GM21528 (cell line): ENCODE measurements at regions not wholly inside any gene's neighbourhood (a gene's known extent, or its start where the extent isn't known, plus 50 kb on each side); places are given as distances from the start of the nearest gene placed in this dataset.
"Not testable (repeated sequence)": the region's sequence is repeated elsewhere in the genome, so short reads cannot be mapped to it uniquely, and the experiment has no call there.

ENCODE experiments used
- ATAC-seq: cut with Tn5 transposase; IDR thresholded peaks from one replicate; pipeline ENCODE4 v1.9.1; 2021; ENCODE audit warnings: mild to moderate bottlenecking, moderate library complexity; ENCODE audit not compliant: unreplicated experiment, low FRiP score

DNA sequence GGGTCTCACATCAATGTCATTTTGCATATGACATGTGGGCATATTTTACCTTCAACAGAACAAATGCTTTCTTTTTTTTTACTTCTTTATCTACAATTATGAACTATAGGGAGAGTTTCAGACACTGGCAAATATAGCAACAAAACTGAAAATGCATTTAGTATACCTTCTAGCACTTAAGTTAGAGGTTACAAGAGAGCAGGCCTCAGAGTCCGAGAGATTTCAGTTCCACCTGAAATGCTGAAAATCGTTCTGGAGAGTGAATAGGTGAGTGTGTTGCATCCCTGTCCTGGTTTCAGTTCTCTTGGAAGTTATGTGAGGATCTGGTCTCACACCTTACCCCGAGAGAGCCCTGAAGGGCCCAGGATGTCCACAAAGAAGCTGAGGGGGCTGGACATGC lies 337.8 kb upstream of the FRG1 start:
- not testable (repeated sequence) for ATAC-seq

GRCh38 chr4:189610571-189610970 lies 330.1 kb upstream of the FRG1 start:
- ATAC-seq = not testable (repeated sequence)

GRCh38 chr4:189613207-189613606 lies 327.5 kb upstream of the FRG1 start:
- ATAC-seq = no peak

DNA sequence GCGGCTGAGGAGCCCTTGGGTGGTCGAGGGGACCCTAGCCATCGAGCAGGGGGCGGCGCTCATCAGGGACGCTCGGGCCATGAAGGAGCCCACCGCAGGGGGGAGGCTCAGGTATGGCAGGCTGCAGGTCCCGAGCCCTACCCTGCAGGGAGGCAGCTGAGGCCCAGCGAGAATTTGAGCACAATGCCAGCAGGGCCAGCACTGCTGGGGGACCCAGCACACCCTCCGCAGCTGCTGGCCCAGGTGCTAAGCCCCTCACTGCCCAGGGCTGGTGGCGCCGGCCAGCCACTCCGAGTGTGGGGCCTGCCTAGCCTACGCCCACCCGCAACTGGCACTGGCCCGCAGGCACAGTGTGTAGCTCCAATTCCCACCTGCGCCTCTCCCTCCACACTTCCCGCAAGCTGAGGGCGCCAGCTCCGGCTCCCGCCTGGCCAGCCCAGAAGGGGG lies 325.4 kb upstream of the FRG1 start:
- ATAC-seq = no peak

- not testable (repeated sequence) for ATAC-seq
These were observed 322.9 kb upstream of the FRG1 start for GRCh38 chr4:189617741-189618140.

DNA sequence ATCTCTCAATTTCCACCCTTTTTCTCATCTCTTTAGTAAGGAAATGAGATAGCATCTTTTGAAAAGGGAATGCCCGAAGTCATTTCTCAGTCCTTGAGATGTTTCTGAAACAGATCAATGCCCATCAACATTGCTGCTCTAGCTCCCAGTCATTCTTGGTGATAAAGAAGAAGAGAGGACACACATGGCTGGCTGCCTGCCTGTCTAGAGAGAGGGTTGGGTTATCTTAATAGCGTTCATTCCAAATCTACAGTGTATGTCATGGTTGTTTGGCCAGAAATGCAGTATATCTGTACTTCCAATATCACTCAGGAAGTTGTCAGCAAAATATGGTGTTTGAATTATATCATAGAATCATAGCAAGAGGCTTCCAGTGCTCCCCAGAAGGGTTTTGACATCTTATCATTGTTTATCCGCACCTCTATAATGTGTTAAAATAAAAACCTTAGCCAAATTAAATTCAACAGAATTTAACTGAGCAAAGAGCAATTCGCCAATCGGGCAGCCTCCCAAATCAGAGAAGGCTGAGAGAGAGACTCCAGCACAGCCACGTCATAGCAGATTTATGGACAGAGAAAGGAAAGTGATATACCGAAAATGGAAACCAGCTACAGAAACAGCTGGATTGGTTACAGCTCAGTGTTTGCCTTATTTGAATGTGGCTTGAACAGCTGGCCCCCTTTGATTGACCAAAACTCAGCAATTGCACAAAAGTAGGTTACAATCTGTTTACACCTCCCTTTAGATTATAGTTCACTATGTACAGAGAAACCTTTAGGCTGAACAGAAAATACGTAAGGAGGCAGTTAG lies 321.0 kb upstream of the FRG1 start:
- ATAC-seq = not testable (repeated sequence)

GRCh38 chr4:189622574-189622973 lies 318.1 kb upstream of the FRG1 start:
- ATAC-seq = not testable (repeated sequence)

DNA sequence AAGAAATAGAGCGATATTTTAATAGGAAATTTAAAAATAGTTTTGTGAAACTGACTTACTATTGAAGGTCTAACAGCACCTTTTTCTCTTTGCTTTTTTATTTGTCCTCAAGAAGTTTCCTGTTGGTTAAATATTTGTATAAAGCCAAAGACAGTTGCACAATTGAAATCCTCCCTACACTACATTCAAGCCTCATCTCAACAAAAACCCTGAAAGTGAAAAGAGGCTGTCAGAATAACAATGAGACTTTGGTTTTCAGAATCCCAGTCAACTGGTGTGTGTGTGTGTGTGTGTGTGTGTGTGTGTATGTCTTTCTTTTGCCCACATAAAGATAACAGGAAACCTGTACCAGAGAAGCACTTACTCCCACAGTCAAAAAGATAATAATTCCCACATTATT lies 313.6 kb upstream of the FRG1 start:
- ATAC-seq = not testable (repeated sequence)

DNA sequence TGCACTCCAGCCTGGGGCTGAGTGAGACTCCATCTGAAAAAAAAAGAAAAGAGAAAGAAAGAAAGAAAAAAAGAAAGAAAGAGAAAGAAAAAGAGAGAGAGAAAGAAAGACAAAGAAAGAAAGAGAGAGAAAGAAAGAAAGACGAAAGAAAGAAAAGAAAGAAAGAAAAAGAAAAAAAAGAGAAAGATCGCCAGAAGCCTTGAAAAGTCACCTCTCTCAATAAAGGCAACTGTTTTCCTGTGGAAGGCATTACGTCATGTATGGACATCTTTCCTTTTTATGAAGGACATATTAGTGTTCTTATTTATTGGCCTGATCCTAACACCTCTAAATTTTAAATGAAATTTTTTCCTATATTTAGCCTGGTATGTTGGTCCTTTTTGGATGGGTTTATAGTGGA lies 310.9 kb upstream of the FRG1 start:
- ATAC-seq = not testable (repeated sequence)

DNA sequence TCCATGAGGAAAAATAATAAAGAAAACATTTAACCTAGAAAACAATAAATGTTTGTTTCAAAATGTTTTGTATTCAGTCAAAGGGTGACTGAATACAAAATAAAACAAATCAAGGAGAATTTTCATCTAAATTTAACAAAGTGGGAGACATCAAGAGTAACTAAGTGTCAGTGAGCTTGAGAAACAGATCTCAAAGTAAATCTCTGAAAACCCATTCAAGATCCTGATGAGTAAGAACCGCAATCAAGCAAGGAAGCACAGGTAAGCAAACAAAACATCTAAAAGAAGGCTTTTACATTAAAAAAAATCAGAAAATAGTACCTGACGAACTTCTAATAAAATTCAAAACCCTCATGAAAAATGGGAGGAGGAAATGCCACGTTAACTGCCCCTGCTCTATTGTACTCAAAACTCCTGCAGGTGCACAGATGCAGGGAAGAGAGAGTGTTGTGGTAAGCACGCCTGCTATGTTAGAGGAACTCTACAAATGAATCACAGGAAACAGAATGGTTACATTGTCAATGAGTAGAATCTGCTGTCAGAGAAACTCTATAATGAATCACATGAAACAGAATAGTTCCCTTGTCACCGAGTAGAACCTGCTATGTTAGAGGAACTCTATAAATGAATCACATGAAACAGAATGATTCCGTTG lies 309.6 kb upstream of the FRG1 start:
- ATAC-seq = not testable (repeated sequence)

- ATAC-seq = not testable (repeated sequence)
These were observed 309.1 kb upstream of the FRG1 start for GRCh38 chr4:189631568-189631916.

DNA sequence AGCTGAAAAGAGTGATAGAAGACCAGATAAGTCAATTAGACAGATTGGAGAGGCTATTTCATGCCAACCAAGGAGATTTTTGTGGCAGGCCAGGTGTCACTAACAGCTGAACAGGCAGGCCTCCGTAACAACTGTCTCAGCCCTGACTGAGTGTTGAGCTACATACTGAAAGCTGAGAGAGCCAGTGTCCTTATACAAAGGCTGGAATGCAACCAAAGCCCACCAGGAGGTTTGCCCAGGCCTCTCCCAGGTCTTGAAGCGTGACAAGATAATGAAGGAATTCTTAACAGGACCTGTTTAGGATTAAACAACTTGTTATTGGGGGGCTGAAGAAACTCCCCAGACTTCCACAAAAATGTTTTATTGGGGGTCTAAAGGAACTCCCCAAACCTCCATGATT lies 290.2 kb upstream of the FRG1 start:
- ATAC-seq = not testable (repeated sequence)

DNA sequence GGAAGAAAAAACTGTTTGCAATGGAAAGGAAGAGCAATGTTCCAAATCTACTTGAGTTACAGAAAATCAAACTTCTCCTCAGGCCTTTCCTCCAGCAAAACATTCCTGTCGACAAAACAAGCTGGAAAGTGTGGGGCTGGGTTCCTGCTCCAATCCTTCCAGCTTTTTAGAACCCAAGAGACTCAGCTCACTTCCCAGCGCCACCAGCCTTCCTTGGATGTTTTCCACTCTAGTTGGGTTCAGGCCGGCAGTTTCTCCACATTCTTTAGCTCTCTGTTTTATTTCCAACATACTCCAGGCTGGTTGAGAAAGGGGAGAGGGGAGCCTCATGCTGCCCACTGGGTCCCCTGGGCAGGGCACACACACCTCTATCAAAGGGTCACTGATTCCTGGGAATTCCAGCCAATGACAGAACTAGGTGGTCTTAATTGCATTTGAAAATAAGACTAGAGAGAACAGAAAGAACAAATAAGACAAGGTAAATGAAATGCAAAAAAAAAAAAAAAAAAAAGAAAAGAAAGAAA lies 287.5 kb upstream of the FRG1 start:
- not testable (repeated sequence) for ATAC-seq

DNA sequence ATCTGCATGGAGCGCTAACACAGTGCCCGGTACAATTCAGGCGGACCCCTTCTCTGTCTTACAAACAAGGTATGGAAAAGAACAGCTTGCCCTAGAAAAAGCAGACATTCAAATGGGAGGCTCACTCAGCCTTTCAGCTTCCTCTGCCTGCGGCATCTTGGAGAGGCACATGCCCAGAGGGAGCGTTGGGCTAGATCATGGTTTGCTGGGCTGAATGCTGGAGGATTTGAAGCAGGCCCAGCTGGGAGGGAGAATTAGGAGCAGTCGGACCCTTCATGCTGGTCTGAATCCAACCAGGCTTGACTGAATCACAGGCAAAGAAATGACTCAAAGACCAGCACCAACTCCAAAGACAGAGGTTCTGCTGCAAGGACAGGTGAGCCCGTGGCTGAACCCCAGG lies 286.7 kb upstream of the FRG1 start:
- not testable (repeated sequence) for ATAC-seq

- not testable (repeated sequence) for ATAC-seq
These were observed 286.3 kb upstream of the FRG1 start for GRCh38 chr4:189654396-189654795.

- ATAC-seq = not testable (repeated sequence)
These were observed 284.9 kb upstream of the FRG1 start for GRCh38 chr4:189655817-189656216.

DNA sequence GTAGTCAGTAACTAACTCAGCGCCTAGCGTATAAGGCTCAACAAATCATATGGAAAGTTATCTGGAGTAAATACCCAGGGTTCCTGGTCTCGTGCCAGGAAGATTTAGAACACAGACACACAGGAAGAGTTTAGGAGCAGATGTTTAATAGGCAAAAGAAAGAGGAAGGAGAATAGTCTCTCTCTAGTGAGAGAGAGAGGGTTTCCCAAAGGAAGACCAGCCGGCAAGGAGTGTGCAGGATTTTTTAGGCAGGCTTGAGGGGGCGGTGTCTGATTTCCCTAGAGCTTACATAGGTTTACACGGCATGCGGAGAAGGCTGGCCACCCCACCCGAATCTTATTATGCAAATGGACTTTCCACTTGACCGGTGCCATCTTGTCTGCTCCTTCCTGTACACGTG lies 284.0 kb upstream of the FRG1 start:
- ATAC-seq = no peak

GRCh38 chr4:189658259-189658658 lies 282.4 kb upstream of the FRG1 start:
- not testable (repeated sequence) for ATAC-seq

- ATAC-seq = not testable (repeated sequence)
These were observed 281.8 kb upstream of the FRG1 start for GRCh38 chr4:189658831-189659230.

DNA sequence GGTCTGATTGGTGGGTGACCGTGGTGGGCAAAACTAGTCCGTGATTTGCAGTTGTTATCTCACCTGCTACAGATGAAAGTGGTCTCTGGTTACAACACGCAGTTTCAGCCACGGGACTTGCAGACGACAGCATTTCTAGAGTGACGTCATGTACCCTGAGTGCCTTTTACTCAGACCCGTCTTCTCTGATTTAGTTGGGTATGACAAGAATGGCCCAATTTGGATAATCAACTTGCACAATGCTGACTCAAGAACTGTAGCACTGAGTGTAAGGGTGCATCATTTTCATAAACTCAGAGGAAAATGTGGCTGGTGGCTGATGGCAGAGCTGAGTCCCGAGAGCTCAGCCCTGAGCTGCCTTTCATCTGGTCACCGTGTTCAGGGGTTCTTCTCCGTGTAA lies 281.4 kb upstream of the FRG1 start:
- no peak for ATAC-seq

- no peak for ATAC-seq
These were observed 279.8 kb upstream of the FRG1 start for GRCh38 chr4:189660722-189661360.
